ENCODE measurements at regions not wholly inside any gene's neighbourhood (a gene's known extent, or its start where the extent isn't known, plus 50 kb on each side); places are given as distances from the start of the nearest gene placed in this dataset.

GRCh38 chr1:50358962-50359361 is 64.3 kb downstream of the DMRTA2 start:
- DNase-seq: no peak

GRCh38 chr1:50357186-50357585 is 66.1 kb downstream of the DMRTA2 start:
- no peak for DNase-seq

- DNase-seq: no peak
Measured at GRCh38 chr1:50354813-50355212, 68.4 kb downstream of the DMRTA2 start.

GRCh38 chr1:50352428-50352827 is 70.8 kb downstream of the DMRTA2 start:
- DNase-seq: no peak

DNA sequence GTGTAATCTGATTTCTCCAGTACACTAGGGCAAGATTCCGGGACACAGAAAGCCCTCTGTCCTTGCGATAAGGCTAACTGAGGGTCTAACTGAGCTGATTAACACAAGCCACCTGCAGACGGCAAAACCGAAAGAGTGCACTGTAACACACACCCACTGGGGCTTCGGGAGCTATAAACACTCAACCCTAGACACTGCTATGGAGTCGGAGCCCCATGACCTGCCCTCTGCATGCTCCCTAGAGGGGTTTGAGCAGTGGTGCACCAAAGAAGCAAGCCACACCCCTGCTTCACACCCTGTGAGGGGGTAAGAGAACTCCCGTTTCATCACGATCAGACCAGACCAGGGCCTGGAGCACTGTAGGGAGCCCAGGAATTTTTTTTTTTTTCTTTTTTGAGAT is 72.4 kb downstream of the DMRTA2 start:
- DNase-seq: no peak

DNA sequence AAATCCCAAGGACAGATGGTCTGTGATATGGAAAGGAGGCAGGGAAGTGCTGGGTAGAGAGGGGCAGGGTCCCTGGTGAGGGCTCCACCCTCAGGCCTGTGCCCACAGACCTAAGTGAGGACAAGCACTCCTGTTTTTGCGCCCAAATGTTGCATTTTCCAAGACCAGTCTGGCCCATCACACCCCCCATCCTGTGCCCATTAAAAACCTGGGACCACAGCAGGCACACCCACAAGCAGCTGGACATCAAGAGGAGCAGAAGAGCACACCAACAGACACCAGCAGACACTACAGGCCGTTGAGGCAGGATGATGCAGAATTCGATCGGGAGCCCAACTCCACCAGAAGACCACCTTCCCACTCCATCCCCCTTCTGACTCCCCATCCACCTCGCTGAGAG is 72.8 kb downstream of the DMRTA2 start:
- no peak for DNase-seq

DNA sequence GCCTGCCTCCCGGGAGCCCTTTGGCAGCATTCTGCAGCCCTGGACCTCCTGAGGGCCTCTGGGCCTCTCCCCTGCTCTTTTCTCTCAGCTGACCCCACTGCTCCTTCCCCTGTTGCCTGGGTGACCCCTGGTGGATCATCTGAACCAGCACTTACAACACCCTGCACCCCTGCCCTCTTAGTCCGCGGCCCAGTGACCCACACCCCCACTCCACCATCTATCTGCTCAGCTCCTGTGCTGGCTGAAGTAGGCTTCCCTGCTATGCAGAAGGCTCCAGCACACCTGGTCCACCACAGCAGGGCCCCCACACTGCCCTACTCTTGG is 74.0 kb downstream of the DMRTA2 start:
- DNase-seq: no peak

- DNase-seq: peak; percentile 26
Measured at GRCh38 chr1:50348449-50349241, 74.6 kb downstream of the DMRTA2 start.

DNA sequence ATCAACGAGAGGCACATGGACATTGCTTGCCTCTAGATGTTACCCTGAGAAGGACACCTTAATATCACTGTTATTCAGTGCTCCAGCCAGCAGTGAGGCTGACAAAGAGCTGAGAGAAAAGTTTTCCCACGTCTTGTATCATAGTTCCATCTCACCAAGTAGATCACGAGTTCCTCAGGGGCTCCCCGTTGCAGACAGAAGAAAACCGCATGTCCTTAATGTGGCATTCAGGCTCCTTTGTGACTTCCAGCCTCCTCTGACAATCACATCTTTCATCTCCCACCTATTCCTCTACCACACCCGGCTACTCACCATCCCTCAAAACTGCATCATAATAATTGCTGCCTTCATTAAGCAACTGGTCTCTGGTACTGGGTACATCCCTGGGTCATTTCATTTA is 75.3 kb downstream of the DMRTA2 start:
- DNase-seq: no peak

- DNase-seq: no peak
Measured at GRCh38 chr1:50346621-50347020, 76.6 kb downstream of the DMRTA2 start.

DNA sequence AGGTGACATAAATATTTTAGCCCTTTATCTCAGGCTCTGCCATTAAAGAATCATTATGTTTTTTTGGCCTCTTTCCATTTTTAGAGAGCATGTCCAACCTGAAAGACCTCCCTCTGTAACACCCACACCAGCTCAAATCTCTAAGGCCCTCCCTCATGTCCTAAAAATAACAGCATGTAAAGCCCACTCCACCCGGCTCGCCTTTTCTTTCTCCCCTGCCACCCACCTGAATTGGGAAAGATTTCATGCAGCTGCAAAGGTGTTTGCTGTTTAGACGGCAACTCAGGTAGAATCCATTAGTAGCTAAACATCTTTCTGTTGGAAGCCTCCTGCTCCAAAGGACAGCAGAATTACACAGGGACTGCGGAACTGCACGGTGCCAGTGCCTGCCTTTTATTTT is 79.9 kb downstream of the DMRTA2 start:
- DNase-seq: no peak

DNA sequence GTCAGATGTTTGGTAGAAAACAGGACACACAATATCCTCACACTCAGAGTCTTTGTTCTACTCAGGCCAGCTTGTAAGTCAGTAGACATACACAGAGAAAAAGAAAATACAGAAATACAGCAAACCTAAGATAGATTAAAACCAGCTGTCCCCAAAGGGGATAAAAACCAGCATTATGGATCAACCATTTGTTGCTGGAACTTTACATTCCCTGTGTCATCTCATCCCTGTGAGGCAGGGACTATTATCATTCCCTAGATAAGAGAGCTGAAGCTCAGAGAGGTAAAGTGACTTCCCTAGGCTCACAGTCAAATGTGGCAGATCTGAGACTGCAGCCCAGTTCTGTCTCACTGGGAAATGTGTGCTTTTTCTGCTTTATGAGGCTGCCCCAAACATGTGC is 80.7 kb downstream of the DMRTA2 start:
- DNase-seq: no peak

DNA sequence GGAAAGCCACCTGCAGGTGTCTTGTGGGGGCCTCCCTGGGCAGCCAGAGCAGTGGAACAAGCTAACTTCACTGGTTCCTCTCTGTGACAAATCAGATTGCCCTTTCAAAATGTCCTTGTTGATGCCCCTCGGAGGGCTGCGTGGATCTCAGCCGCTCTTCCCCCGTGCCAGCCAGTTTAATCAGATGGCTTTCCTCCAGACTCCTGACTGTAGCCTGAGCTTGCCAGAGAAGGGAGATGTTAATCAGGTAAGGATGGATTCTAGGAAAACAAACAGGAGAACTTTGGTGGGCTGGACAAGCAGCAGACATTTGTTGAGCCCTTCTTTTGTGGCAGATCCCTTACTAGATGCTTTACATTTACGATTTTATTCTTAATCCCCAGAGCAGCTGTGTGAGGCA is 88.2 kb downstream of the DMRTA2 start:
- no peak for DNase-seq

GRCh38 chr1:50333595-50333974 is 89.7 kb downstream of the DMRTA2 start:
- peak; percentile 45 for DNase-seq

- peak; percentile 39 for DNase-seq
Measured at GRCh38 chr1:50332941-50333594, 90.2 kb downstream of the DMRTA2 start.

GRCh38 chr1:50329332-50329932 is 93.8 kb downstream of the DMRTA2 start:
- no peak for DNase-seq

DNA sequence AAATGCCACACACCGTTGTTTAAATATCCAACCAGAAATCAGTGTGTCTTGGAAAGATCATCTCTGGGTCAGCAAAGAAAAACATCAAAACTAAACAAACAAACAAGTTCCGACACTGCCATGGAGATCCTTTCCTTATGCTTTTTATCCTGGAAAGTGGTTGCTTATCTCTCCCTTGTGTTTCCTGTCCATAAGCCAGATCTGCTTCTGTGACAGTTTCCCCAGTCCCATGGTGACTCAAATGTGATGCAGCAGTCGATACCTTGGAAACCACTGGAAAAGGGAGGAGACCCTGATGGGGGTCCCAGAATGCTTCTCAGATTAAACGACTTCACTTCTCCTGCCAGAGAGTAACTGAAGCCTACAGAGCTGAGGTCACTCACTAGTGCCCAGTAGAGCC is 94.7 kb downstream of the DMRTA2 start:
- DNase-seq: no peak

DNA sequence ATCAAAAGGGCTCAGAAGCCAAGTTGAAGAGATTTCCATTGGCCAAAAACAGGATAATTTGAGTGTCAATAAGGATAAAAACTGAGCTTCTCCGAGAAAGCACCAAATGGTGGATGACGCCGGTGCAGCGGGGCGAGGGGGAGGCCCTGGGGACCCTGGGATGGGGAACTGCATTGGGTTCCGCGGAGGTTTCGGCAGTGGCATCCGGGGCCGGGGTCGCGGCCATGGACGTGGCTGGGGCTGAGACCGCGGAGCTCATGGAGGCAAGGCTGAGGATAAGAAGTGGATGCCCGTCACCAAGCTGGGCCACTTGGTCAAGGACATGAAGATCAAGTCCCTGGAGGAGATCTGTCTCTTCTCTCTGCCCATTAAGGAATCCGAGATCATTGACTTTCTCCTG is 97.2 kb downstream of the DMRTA2 start:
- DNase-seq: no peak

DNA sequence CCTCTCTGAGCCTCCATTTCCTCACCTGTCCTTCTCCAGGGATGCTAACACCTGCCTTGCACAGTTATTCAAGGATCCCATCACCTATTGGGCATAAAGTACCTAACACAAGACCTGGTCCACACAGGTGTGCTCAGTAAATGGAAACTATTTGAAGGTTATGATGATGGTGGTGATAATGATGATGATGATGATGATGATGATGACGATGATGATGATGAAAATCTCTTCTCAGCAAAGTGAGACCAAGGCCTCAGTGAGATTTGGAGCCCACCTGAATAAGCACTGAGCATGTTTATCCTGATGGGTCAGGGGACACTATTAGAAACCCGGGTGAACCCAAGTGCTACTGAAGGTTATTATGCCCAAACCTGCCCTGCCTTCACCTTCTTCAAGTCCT is 100.7 kb downstream of the DMRTA2 start:
- no peak for DNase-seq

GRCh38 chr1:50318428-50318827 is 104.8 kb downstream of the DMRTA2 start:
- DNase-seq: no peak

- DNase-seq: no peak
Measured at GRCh38 chr1:50308878-50309277, 114.4 kb downstream of the DMRTA2 start.

DNA sequence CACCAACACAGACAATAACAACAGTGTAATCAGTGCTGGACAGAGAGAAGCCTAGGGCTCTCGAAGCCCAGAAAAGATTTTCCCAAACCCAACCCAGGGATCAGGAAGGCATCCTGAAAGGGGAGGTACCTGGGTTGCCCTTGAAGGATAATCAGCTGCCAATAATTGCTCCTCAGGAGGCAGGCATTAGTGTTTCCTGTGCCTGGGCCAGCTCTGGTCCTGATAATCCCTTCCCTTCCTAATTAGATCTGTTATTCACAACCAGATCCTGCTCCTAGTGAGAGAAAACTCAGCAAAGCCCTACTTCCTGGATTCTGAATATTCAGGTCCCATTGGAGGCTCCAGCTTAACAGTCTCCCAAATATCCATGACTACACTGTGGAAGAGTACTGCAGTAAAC is 117.4 kb downstream of the DMRTA2 start:
- no peak for DNase-seq

DNA sequence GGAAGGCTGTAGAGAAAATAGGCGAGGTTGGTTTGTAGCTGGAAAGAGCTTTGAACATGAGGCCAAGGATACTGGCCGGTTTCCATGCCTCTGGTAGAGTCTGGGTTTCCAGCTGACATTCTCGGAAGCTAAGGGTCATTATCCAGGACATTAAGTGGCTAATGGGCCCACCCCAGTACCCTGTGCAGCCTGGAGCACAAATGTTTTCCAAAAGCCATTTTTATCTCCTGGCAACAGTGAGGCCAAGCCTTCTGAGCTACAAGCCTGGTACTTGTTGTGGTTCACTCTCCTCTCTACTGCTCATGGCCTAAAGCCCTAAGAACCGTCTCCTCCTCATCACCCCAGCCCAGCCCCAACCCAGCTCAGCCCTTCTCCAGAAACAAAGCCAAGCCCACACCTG is 122.9 kb downstream of the DMRTA2 start:
- DNase-seq: no peak

- DNase-seq: no peak
Measured at GRCh38 chr1:50295566-50295965, 127.7 kb downstream of the DMRTA2 start.

DNA sequence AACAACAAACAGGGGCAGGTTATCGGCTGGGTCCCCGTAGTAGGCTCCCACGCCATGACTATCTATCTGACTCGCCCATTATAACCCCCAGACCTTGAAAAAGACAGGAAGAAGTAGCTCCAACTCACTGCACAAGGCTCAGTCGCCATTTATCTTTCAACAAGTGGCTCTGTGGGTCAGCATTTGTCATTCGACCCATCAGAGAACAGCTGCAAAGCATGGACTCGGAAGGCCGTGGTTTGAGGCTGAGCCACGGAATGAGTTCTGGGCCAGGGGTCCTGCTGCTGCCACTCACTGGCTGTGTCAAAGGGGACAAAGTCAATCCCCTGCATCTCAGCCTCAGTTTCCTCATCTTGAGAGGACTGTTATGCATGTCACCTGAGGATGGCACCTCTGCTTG is 131.0 kb downstream of the DMRTA2 start:
- DNase-seq: no peak
